HCT116 (cell line): ENCODE measurements at regions not wholly inside any gene's neighbourhood (a gene's known extent, or its start where the extent isn't known, plus 50 kb on each side); places are given as distances from the start of the nearest gene placed in this dataset.

Experiments used
- CTCF ChIP-seq, 3 experiments: fragments of 200-600 bp in 1 of 3; sonication (generic) in 1 of 3; IDR thresholded peaks in 2 of 3; conservative IDR thresholded peaks in 1 of 3; 2 replicates each; pipeline ENCODE4 v1.5.1; 2012 to 2017; ENCODE audit warnings: low read depth in 2 of 3, low read length in 2 of 3, antibody characterized with exemption in 1 of 3, borderline replicate concordance in 1 of 3, control low read depth in 1 of 3, mild to moderate bottlenecking in 1 of 3, mixed read lengths in 1 of 3, mixed run types in 1 of 3, moderate library complexity in 1 of 3; ENCODE audit not compliant: insufficient read depth in 1 of 3
- EZH2 ChIP-seq: fragments of 200-600 bp; sonication (generic); IDR thresholded peaks from 2 replicates; pipeline ENCODE4 v1.6.1; 2017; ENCODE audit warnings: antibody characterized with exemption, mixed run types

GRCh38 chr13:99886706-99887105 lies 84.9 kb downstream of the ZIC5 start:
- TF ChIP-seq EZH2: no peak
- TF ChIP-seq CTCF (IDR thresholded peaks at IDR 0.05 in 2 of 3, conservative IDR thresholded peaks at IDR 0.05 in 1 of 3; ENCODE audit: borderline replicate concordance in 1 of 3, insufficient read depth in 1 of 3, low read depth in 2 of 3, low read length in 2 of 3): no peak
